Suprapubic skin (tissue), 4 donors: ENCODE measurements at regions not wholly inside any gene's neighbourhood (a gene's known extent, or its start where the extent isn't known, plus 50 kb on each side); places are given as distances from the start of the nearest gene placed in this dataset.

Experiments used
- DNase-seq, 2 donors: peaks; one replicate each; pipeline ENCODE4 v3.0.0-alpha.2; 2019; ENCODE audit warnings: low spot score in 2 of 2
- H3K27ac ChIP-seq: fragments of 200-600 bp; sonication (generic); one replicate; pipeline ENCODE4 v1.5.1; 2019
- H3K27me3 ChIP-seq: fragments of 200-600 bp; sonication (generic); one replicate; pipeline ENCODE4 v1.5.1; 2019
- H3K36me3 ChIP-seq: fragments of 200-600 bp; sonication (generic); one replicate; pipeline ENCODE4 v1.5.1; 2019
- H3K4me1 ChIP-seq: fragments of 200-600 bp; sonication (generic); one replicate; pipeline ENCODE4 v1.5.1; 2019
- H3K4me3 ChIP-seq: fragments of 200-600 bp; sonication (generic); one replicate; pipeline ENCODE4 v1.5.1; 2019; ENCODE audit warnings: mild to moderate bottlenecking
- H3K9me3 ChIP-seq: fragments of 200-600 bp; sonication (generic); one replicate; pipeline ENCODE4 v1.5.1; 2019
- EP300 ChIP-seq: sonication (generic); formaldehyde crosslinking; IDR thresholded peaks from one replicate; pipeline ENCODE4 v1.6.1; 2017; ENCODE audit warnings: antibody characterized with exemption
- POLR2A ChIP-seq, 2 donors: fragments of 450-650 bp; IDR thresholded peaks; one replicate each; pipeline ENCODE4 v1.6.1; 2017; ENCODE audit warnings: antibody characterized with exemption in 2 of 2, mild to moderate bottlenecking in 2 of 2, moderate library complexity in 2 of 2
- POLR2AphosphoS5 ChIP-seq, 3 donors: sonication (generic); formaldehyde crosslinking; IDR thresholded peaks; one replicate each; pipeline ENCODE4 v1.6.1; 2017; ENCODE audit warnings: antibody characterized with exemption in 3 of 3
- WGBS: methylation state at CpG from one replicate; pipeline ENCODE4 v1.1.5; 2018; 5-methylcytosine and 5-hydroxymethylcytosine counted together
- TF ChIP-seq, protein P1 (sequence below), 2 donors: fragments of 200-600 bp in 1 of 2; fragments of 450-650 bp in 1 of 2; sonication (generic) in 1 of 2; IDR thresholded peaks; one replicate each; pipeline ENCODE4 v1.5.1; 2016 to 2019; ENCODE audit warnings: antibody characterized with exemption in 2 of 2, mild to moderate bottlenecking in 1 of 2, moderate library complexity in 1 of 2

DNA sequence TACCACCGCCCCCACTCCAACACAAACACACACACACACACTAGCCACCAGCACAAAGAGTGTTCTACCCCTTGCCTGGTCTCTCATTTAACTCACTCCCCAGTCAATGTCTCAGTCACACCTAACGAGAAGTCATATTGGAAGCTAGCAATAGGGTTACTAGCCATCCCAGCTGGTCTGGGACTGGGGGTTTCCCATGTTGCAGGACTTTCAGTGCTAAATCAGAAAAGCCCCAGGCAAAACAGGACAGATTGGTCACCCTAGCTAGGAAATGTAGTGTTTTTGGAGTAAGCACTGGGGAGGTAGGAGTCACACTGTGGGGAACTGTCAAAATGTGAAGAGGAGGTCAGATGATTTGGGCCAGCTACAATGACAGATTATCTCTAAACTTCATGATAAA lies 158.1 kb downstream of the UNC5CL start:
- DNase-seq = no peak
- Histone ChIP-seq H3K36me3 (no peaks in the 10 kb centered on the region), H3K27me3 (no peaks in the 10 kb centered on the region), H3K27ac (no peak overlapping the region), H3K4me3 (no peak overlapping the region), H3K9me3 (no peaks in the 10 kb centered on the region), H3K4me1 (no peaks in the 10 kb centered on the region)
- TF ChIP-seq, protein P1, sequence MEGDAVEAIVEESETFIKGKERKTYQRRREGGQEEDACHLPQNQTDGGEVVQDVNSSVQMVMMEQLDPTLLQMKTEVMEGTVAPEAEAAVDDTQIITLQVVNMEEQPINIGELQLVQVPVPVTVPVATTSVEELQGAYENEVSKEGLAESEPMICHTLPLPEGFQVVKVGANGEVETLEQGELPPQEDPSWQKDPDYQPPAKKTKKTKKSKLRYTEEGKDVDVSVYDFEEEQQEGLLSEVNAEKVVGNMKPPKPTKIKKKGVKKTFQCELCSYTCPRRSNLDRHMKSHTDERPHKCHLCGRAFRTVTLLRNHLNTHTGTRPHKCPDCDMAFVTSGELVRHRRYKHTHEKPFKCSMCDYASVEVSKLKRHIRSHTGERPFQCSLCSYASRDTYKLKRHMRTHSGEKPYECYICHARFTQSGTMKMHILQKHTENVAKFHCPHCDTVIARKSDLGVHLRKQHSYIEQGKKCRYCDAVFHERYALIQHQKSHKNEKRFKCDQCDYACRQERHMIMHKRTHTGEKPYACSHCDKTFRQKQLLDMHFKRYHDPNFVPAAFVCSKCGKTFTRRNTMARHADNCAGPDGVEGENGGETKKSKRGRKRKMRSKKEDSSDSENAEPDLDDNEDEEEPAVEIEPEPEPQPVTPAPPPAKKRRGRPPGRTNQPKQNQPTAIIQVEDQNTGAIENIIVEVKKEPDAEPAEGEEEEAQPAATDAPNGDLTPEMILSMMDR (IDR thresholded peaks at IDR 0.05) = no peak
- TF ChIP-seq POLR2AphosphoS5 (IDR thresholded peaks at IDR 0.05) = no peak
- no peak for TF ChIP-seq EP300
- no peak for TF ChIP-seq POLR2A (IDR thresholded peaks at IDR 0.05)
- WGBS = 77% methylated on average over 2 of the region's 2 CpGs

GRCh38 chr6:40879169-40879568 lies 159.9 kb downstream of the UNC5CL start:
- Histone ChIP-seq H3K4me1 (no peaks in the 10 kb centered on the region), H3K27ac (no peak overlapping the region), H3K36me3 (no peaks in the 10 kb centered on the region), H3K4me3 (no peak overlapping the region), H3K27me3 (peaks cover 4% of the 10 kb centered on the region), H3K9me3 (no peaks in the 10 kb centered on the region)
- DNase-seq = no peak
- WGBS = 90% methylated on average over 2 of the region's 2 CpGs
- TF ChIP-seq EP300 (no peak), POLR2A (IDR thresholded peaks at IDR 0.05) (no peak), POLR2AphosphoS5 (IDR thresholded peaks at IDR 0.05) (no peak)
- TF ChIP-seq, protein P1 (IDR thresholded peaks at IDR 0.05) = no peak

GRCh38 chr6:40877362-40877761 lies 161.7 kb downstream of the UNC5CL start:
- no peak for DNase-seq
- TF ChIP-seq EP300 = no peak
- no peak for TF ChIP-seq POLR2AphosphoS5 (IDR thresholded peaks at IDR 0.05)
- TF ChIP-seq, protein P1 (IDR thresholded peaks at IDR 0.05) = no peak
- no peak for TF ChIP-seq POLR2A (IDR thresholded peaks at IDR 0.05)
- H3K27me3 ChIP-seq = peaks cover 4% of the 10 kb centered on the region
- no peak overlapping the region for H3K4me3 ChIP-seq
- no peaks in the 10 kb centered on the region for H3K9me3 ChIP-seq
- H3K27ac ChIP-seq = no peak overlapping the region
- H3K4me1 ChIP-seq = no peaks in the 10 kb centered on the region
- H3K36me3 ChIP-seq = no peaks in the 10 kb centered on the region
- WGBS = 55% methylated on average over 1 of the region's 1 CpG

GRCh38 chr6:40876336-40876735 lies 162.7 kb downstream of the UNC5CL start:
- H3K4me3 ChIP-seq = no peak overlapping the region
- H3K27ac ChIP-seq = no peak overlapping the region
- no peaks in the 10 kb centered on the region for H3K36me3 ChIP-seq
- no peak for DNase-seq
- peaks cover 4% of the 10 kb centered on the region for H3K27me3 ChIP-seq
- no peaks in the 10 kb centered on the region for H3K4me1 ChIP-seq
- no peak for TF ChIP-seq POLR2AphosphoS5 (IDR thresholded peaks at IDR 0.05)
- no peak for TF ChIP-seq EP300
- no peak for TF ChIP-seq POLR2A (IDR thresholded peaks at IDR 0.05)
- TF ChIP-seq, protein P1 (IDR thresholded peaks at IDR 0.05) = no peak
- H3K9me3 ChIP-seq = no peaks in the 10 kb centered on the region
- 78% methylated on average over 2 of the region's 2 CpGs for WGBS

DNA sequence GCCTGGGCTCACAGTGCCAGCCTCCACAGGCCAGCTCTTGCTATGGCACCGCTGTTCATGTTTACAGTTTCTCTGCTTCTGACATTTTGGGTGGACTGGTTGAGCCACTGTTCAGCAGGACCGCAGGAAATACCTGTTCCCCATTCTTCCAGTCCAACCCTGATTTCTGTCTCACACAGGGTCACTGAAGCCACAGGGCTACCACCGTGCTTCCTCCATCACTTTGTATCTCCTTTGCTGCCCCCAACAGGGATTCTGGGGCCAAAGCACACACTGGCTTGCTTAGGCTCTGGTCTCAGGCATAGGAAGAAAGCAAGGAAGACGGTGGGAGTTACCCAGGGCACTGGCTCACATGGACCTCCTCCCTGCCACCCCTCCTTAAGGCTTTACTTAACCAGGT lies 164.5 kb downstream of the UNC5CL start:
- Histone ChIP-seq H3K27ac (no peak overlapping the region), H3K4me1 (no peaks in the 10 kb centered on the region), H3K36me3 (no peaks in the 10 kb centered on the region), H3K27me3 (peaks cover 4% of the 10 kb centered on the region), H3K9me3 (no peaks in the 10 kb centered on the region), H3K4me3 (no peak overlapping the region)
- TF ChIP-seq POLR2A (IDR thresholded peaks at IDR 0.05) = no peak
- TF ChIP-seq EP300 = no peak
- no peak for TF ChIP-seq POLR2AphosphoS5 (IDR thresholded peaks at IDR 0.05)
- TF ChIP-seq, protein P1 (IDR thresholded peaks at IDR 0.05) = no peak
- 51% methylated on average over 4 of the region's 4 CpGs for WGBS
- no peak for DNase-seq
